Activated CD4-positive, alpha-beta T cell treated with anti-CD3 and anti-CD28 coated beads for 36 hours (primary cell): ENCODE measurements at regions not wholly inside any gene's neighbourhood (a gene's known extent, or its start where the extent isn't known, plus 50 kb on each side); places are given as distances from the start of the nearest gene placed in this dataset.

Experiments used
- ATAC-seq: fragments of 200-7000 bp; cut with Tn5 transposase; one replicate; pipeline ENCODE4 v1.10.0; 2021; ENCODE audit warnings: mild to moderate bottlenecking, moderate library complexity
- CTCF ChIA-PET: fragments of 350-600 bp; sonication (Branson Sonifier 250); formaldehyde crosslinking; loops from one replicate; lab custom pipeline; 2021; ENCODE audit warnings: antibody characterized with exemption; lab: Charles Lee
- POLR2A ChIA-PET: fragments of 350-600 bp; sonication (Branson Sonifier 250); formaldehyde crosslinking; loops from one replicate; lab custom pipeline; 2021; ENCODE audit warnings: antibody characterized with exemption, inconsistent platforms; lab: Charles Lee
- DNase-seq: peaks from one replicate; pipeline ENCODE4 v3.0.0-alpha.2; 2020
- H3K27ac Mint-ChIP-seq: one replicate; pipeline ENCODE4 v1.8.0; 2021; ENCODE audit warnings: mixed read lengths
- H3K27me3 Mint-ChIP-seq: one replicate; pipeline ENCODE4 v1.8.0; 2021; ENCODE audit warnings: mixed read lengths
- H3K36me3 Mint-ChIP-seq: one replicate; pipeline ENCODE4 v1.8.0; 2021; ENCODE audit warnings: low read depth, mixed read lengths
- H3K4me1 Mint-ChIP-seq: one replicate; pipeline ENCODE4 v1.8.0; 2021; ENCODE audit warnings: mixed read lengths
- H3K4me3 Mint-ChIP-seq: one replicate; pipeline ENCODE4 v1.8.0; 2021; ENCODE audit warnings: mild to moderate bottlenecking, moderate library complexity, mixed read lengths
- H3K9me3 Mint-ChIP-seq: one replicate; pipeline ENCODE4 v1.8.0; 2021; ENCODE audit warnings: low read depth, mixed read lengths
- intact Hi-C, 2 experiments: fragments of 100-400 bp; cut with DNase I in 1 of 2; cut with micrococcal nuclease in 1 of 2; formaldehyde crosslinking; loops; one replicate each; pipeline versions ENCODE4 v1.14.2 to v1.15.1; 2022 to 2024; cut with DNase I, micrococcal nuclease

GRCh38 chr12:115097416-115097815, 413.4 kb upstream of the TBX3 start:
- intact Hi-C loops: no loop called here
- ATAC-seq: no peak

DNA sequence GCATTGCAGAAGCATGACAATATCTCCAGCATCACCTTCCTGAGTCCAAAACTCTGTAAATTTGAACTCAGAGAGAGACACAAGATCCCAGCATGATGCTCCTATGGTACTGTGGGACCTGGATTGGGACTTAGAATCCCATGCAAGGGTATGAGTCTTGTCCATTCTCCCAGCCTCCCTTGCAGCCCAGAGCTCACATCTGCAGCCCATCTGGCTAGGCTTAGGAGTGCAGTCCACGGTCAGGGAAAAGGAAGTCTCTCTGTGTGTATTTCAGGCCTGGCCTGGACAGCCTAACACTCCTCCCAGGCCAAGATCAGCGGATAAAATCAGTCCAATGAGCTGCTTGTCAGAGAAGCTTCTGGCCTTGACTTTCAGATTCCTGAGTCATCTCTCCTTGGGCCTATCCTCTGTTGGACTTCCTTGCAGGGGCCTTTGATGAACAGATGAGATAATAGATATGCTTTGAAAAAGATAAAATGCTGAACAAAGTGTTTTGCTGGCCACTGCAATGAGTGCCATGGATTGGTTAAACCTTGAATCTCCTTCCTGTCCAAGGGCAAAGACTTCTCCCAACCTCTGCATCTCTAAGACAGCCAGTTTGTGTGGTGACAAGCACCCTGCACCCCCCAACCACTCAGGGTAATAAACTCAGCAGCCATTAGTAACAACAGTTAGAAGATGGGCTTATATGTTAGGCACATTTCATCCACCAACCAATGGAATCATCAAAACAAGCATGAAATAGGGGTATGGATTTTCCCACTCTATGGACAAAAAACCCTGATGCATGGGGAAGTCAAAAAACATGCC, 412.8 kb upstream of the TBX3 start:
- Mint-ChIP-seq H3K27me3 (no peaks in the 10 kb centered on the region), H3K36me3 (no peaks in the 10 kb centered on the region), H3K27ac (no peak overlapping the region), H3K4me1 (no peaks in the 10 kb centered on the region), H3K9me3 (peaks cover 10% of the 10 kb centered on the region), H3K4me3 (no peak overlapping the region)
- no peak for DNase-seq
- intact Hi-C loops: no loop called here
- no peak for ATAC-seq
- POLR2A ChIA-PET: no interaction called here
- CTCF ChIA-PET: no interaction called here

More at GRCh38 chr12:115097416-115097815, 413.4 kb upstream of the TBX3 start:
- DNase-seq: no peak
- Mint-ChIP-seq H3K36me3 (no peaks in the 10 kb centered on the region), H3K4me3 (no peak overlapping the region), H3K4me1 (no peaks in the 10 kb centered on the region), H3K27me3 (no peaks in the 10 kb centered on the region), H3K9me3 (peaks cover 10% of the 10 kb centered on the region), H3K27ac (no peak overlapping the region)
- POLR2A ChIA-PET: no interaction called here
- CTCF ChIA-PET: no interaction called here

DNA sequence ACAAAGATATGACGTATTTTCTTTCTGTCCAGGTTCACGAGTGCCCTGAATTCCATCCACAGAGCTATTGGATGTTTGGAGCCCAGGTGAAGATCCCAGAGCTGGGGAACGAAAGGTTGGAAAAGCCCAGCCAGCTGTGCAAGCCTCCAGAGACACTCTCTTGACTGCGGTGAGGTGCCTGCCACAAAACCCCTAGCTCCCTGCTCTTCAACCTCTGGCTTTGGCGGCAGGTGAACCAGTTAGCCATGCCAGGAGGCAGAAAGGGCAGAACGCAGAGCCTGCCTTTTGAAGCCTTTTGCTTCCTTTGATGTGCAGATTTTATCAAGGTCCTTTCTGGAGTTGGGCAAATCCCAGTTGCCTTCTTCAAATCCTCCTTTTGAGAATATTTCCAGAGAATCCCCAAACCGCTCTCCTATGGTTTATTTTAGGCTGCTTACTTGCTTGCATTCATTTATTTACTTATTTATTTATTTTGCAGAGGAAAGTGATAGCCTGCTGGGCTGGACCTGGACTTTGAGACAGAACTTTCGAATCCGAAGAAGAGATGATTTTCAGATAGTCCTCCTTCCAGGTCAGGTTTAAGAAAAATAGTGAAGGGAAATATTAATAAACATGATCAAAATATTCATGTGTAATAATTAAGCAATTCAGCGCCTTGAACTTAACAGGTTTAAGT, 411.2 kb upstream of the TBX3 start:
- ATAC-seq (no peak), DNase-seq (no peak)
- intact Hi-C loops: no loop called here
- Mint-ChIP-seq H3K4me3 (no peak overlapping the region), H3K9me3 (peaks cover 11% of the 10 kb centered on the region), H3K4me1 (no peaks in the 10 kb centered on the region), H3K36me3 (no peaks in the 10 kb centered on the region), H3K27me3 (no peaks in the 10 kb centered on the region), H3K27ac (no peak overlapping the region)
- ChIA-PET CTCF (no interaction called here), POLR2A (no interaction called here)

DNA sequence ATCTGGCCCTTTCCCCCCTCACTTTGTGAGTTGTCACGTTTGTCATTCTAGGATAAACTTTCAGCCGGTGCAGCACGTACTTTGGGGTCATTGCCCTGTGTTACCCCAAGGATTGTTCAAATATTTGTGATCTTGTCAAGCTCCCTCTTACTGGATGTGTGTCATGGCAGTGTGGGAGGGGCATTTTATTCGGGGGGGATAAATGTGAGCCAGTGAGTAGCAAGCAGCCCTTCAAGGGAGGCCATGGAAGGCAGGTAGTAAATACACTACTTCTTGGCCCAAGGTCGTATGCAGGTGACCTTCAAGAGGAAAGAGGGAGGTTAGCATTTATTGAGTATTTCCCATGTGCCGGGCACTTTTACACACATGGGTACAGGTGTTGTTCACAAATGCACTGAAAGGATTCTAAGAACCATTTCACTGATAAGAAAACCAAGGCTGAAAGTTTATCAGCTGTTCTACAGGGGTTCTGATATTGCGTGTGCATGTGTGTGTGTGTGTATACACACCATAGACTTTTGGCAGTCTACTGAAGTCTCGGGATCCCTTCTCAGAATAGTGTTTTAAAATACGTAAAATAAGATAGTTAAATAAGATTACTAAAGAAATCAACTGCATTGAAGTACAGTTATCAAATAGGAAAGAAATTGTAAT, 410.3 kb upstream of the TBX3 start:
- ChIA-PET POLR2A (no interaction called here), CTCF (no interaction called here)
- H3K27me3 Mint-ChIP-seq: no peaks in the 10 kb centered on the region
- ATAC-seq: no peak
- no peak overlapping the region for H3K4me3 Mint-ChIP-seq
- peaks cover 8% of the 10 kb centered on the region for H3K9me3 Mint-ChIP-seq
- H3K4me1 Mint-ChIP-seq: no peaks in the 10 kb centered on the region
- no peak overlapping the region for H3K27ac Mint-ChIP-seq
- no peaks in the 10 kb centered on the region for H3K36me3 Mint-ChIP-seq
- DNase-seq: no peak
- intact Hi-C loops: no loop called here

DNA sequence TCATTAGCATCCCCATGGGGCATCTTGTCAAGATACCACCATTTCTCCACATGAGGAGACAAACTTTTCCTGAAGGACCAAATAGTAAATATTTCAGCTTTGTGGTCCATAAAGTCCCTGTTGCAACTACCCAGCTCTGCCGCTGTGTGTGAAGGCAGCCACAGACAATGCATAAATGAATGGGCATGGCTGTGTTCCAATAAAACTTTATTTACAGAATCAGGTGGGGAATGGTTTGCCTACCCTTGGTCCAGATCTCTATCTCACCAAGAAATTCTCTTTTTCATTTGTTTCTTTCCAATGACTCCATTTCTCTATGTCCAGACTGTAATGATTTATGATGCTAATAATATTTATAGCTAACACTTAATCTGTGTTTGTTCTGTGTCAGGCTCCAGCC, 409.3 kb upstream of the TBX3 start:
- H3K27me3 Mint-ChIP-seq: no peaks in the 10 kb centered on the region
- peaks cover 6% of the 10 kb centered on the region for H3K9me3 Mint-ChIP-seq
- POLR2A ChIA-PET: no interaction called here
- CTCF ChIA-PET: no interaction called here
- ATAC-seq (no peak), DNase-seq (no peak)
- no peaks in the 10 kb centered on the region for H3K36me3 Mint-ChIP-seq
- H3K4me1 Mint-ChIP-seq: no peaks in the 10 kb centered on the region
- H3K4me3 Mint-ChIP-seq: no peak overlapping the region
- no peak overlapping the region for H3K27ac Mint-ChIP-seq
- intact Hi-C loops: no loop called here

DNA sequence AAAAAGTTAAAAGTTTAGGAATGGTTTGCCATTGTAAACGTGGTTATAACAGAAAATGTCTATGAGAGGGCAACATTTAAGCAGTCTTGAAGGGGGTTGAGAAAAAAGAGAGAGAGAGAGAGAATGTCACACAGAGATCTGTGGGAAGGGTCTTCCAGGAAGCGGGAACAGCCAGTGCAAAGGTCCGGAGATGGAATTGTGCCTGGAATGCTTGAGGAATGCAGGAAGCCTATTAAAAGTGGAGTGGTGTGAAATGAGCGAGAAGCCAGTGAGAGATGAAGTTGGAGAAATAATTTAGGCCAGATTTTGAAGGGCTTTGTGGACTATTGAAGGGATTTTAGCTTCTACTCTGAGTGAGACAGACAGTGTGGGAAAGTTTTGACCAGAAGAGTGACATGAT, 406.8 kb upstream of the TBX3 start:
- ATAC-seq (no peak), DNase-seq (no peak)
- H3K4me3 Mint-ChIP-seq: no peak overlapping the region
- H3K4me1 Mint-ChIP-seq: no peaks in the 10 kb centered on the region
- no peaks in the 10 kb centered on the region for H3K36me3 Mint-ChIP-seq
- POLR2A ChIA-PET: no interaction called here
- no peaks in the 10 kb centered on the region for H3K27me3 Mint-ChIP-seq
- H3K27ac Mint-ChIP-seq: no peak overlapping the region
- peaks cover 2% of the 10 kb centered on the region for H3K9me3 Mint-ChIP-seq
- CTCF ChIA-PET: no interaction called here
- intact Hi-C loops: no loop called here

DNA sequence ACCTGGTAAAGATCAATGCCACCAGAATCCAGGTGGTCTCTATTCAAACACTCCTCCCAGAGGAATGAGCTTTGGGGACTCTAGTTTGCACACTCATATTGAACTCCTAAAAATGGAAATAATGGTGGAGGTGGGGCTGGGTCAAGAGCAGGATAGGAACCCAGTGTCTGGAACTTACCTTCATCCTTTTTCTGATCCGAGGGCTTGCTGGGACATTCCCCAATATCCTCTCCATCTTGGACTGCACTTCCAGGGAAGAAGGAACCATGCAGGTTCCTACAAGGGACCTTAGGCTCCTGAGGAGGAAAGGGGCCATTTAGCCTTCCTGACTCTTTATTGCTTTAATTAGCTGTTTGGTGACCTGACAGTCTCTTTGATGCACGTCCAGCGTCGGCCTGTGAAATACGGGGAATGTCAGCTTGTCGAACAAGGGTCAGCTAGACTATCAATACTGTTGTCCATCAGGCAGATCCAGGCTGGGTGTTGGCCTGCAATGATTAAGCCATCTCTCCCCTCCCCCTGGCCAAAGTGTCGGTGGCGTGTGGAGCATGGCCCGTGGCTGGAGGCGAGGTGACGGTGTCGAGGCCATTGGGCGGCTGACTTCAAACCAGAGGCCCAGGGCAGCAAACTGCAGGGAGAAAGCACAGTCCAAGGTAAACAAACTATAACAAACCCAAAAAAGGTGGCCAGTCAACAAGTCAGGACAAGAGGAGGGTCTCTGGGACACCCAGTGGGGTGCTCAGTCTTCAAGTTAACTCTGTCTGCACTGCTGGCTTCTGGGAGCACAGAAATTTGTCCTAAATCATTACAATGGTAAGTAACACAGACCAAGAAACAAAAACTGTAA, 405.2 kb upstream of the TBX3 start:
- Mint-ChIP-seq H3K4me1 (no peaks in the 10 kb centered on the region), H3K36me3 (no peaks in the 10 kb centered on the region), H3K4me3 (no peak overlapping the region), H3K27me3 (no peaks in the 10 kb centered on the region), H3K9me3 (peaks cover 2% of the 10 kb centered on the region), H3K27ac (no peak overlapping the region)
- intact Hi-C loops: no loop called here
- DNase-seq (no peak), ATAC-seq (no peak)
- CTCF ChIA-PET: no interaction called here
- POLR2A ChIA-PET: no interaction called here

DNA sequence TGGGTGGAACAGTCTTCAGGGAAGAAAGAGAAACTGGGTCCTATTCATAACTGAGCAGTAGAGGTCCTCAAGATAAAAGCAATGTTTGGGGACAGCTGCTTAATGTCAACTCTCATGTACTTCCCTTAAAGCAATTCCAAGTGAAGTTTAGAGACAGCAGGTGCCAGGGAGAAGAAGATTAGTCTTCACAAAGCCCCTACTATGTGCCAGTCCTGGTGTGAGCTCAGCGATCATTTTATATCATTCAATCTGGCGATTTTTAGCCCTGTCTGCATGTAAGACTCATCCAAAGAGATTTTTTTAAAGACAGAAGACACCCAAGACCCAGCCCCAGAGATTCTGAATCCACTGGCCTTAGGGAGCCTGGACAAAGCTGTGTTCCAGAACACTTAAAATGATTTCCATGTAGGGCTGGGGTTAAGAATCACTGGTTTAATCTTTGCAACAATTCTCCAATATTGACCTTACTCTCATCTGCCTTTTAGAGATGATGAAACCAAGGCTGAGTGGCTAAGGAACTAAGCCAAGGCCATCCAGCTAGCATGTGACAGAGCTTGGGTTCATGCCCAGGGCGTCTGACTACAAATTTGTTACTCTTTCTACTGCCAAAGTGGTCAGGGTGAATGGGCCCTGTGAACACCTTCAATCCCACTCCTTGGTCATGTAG, 404.5 kb upstream of the TBX3 start:
- Mint-ChIP-seq H3K27ac (no peak overlapping the region), H3K27me3 (no peaks in the 10 kb centered on the region), H3K36me3 (no peaks in the 10 kb centered on the region), H3K9me3 (peaks cover 2% of the 10 kb centered on the region), H3K4me3 (no peak overlapping the region), H3K4me1 (no peaks in the 10 kb centered on the region)
- ATAC-seq (no peak), DNase-seq (no peak)
- intact Hi-C loops: no loop called here
- ChIA-PET CTCF (no interaction called here), POLR2A (no interaction called here)

- no peak for DNase-seq
- Mint-ChIP-seq H3K9me3 (no peaks in the 10 kb centered on the region), H3K27ac (no peak overlapping the region), H3K36me3 (no peaks in the 10 kb centered on the region), H3K27me3 (no peaks in the 10 kb centered on the region), H3K4me1 (no peaks in the 10 kb centered on the region), H3K4me3 (no peak overlapping the region)
- ATAC-seq: no peak
- intact Hi-C loops: no loop called here
- ChIA-PET CTCF (no interaction called here), POLR2A (no interaction called here)
These were observed 401.6 kb upstream of the TBX3 start for GRCh38 chr12:115085594-115085993.

- intact Hi-C loops: no loop called here
- Mint-ChIP-seq H3K36me3 (no peaks in the 10 kb centered on the region), H3K27me3 (no peaks in the 10 kb centered on the region), H3K4me3 (no peak overlapping the region), H3K9me3 (peaks cover 6% of the 10 kb centered on the region), H3K27ac (no peak overlapping the region), H3K4me1 (no peaks in the 10 kb centered on the region)
- CTCF ChIA-PET: no interaction called here
- DNase-seq (no peak), ATAC-seq (no peak)
- POLR2A ChIA-PET: no interaction called here
These were observed 395.8 kb upstream of the TBX3 start for GRCh38 chr12:115079760-115080159.

GRCh38 chr12:115078990-115079389, 395.0 kb upstream of the TBX3 start:
- DNase-seq (no peak), ATAC-seq (no peak)
- Mint-ChIP-seq H3K4me3 (no peak overlapping the region), H3K27ac (no peak overlapping the region), H3K4me1 (no peaks in the 10 kb centered on the region), H3K36me3 (no peaks in the 10 kb centered on the region), H3K9me3 (peaks cover 6% of the 10 kb centered on the region), H3K27me3 (no peaks in the 10 kb centered on the region)
- POLR2A ChIA-PET: no interaction called here
- CTCF ChIA-PET: no interaction called here
- intact Hi-C loops: no loop called here
